ENCODE measurements at regions not wholly inside any gene's neighbourhood (a gene's known extent, or its start where the extent isn't known, plus 50 kb on each side); places are given as distances from the start of the nearest gene placed in this dataset.

GRCh38 chr10:94150541-94151184 lies 156.9 kb downstream of the PLCE1 start:
- Histone ChIP-seq H2AFZ (ENCODE audit: low read length) (no peak overlapping the region), H3K4me3 (replicated peaks in 1 of 3; ENCODE audit: insufficient read depth in 1 of 3, low read depth in 2 of 3, low read length in 3 of 3) (no peak overlapping the region), H3K27me3 (ENCODE audit: control insufficient read depth in 1 of 2, insufficient read depth in 2 of 2, low read length in 2 of 2) (peaks cover 0 to 3% of the 10 kb centered on the region in 2 experiments; a peak in 1 of 5 replicates), H3K4me1 (ENCODE audit: insufficient read depth, low read length) (no peaks in the 10 kb centered on the region), H3K27ac (ENCODE audit: extremely low read length, insufficient read depth, low read length) (no peak overlapping the region), H4K20me1 (ENCODE audit: insufficient read depth, low read length) (no peaks in the 10 kb centered on the region), H3K4me2 (ENCODE audit: low read depth, low read length) (no peak overlapping the region), H3K9me3 (ENCODE audit: low read length) (no peaks in the 10 kb centered on the region), H3K36me3 (replicated peaks in 1 of 2; ENCODE audit: control insufficient read depth in 1 of 2, insufficient read depth in 2 of 2, low read length in 2 of 2) (no peaks in the 10 kb centered on the region), H3K79me2 (ENCODE audit: insufficient read depth, low read length) (no peaks in the 10 kb centered on the region), H3K9ac (ENCODE audit: insufficient read depth, low read depth, low read length) (no peak overlapping the region)
- no peak for ATAC-seq
- intact Hi-C loops (cut with micrococcal nuclease; ENCODE audit: unreplicated experiment), result no loop called here
- POLR2A ChIA-PET, result no interaction called here
- FAIRE-seq, result no peak
- no peak for DNase-seq (ENCODE audit: low spot score)
- CTCF ChIA-PET (ENCODE audit: low intra/inter-chr PET ratio, low total read pairs), result no interaction called here
- in situ Hi-C loops (cut with HindIII; ENCODE audit: extremely low pct_ligation_motif_present, low pct_unique_long_range_greater_than_20kb), result no loop called here
- TF ChIP-seq MATR3 (CRISPR knock-in tag; IDR thresholded peaks at IDR 0.05), result no peak
- TF ChIP-seq ZKSCAN1 (IDR thresholded peaks at IDR 0.05; ENCODE audit: low read length), result no peak
- WGBS (ENCODE audit: low lambda C conversion rate), result 25% methylated on average over 1 of the region's 1 CpG
- BruUV-seq (replicated peaks), result no TSS peak

DNA sequence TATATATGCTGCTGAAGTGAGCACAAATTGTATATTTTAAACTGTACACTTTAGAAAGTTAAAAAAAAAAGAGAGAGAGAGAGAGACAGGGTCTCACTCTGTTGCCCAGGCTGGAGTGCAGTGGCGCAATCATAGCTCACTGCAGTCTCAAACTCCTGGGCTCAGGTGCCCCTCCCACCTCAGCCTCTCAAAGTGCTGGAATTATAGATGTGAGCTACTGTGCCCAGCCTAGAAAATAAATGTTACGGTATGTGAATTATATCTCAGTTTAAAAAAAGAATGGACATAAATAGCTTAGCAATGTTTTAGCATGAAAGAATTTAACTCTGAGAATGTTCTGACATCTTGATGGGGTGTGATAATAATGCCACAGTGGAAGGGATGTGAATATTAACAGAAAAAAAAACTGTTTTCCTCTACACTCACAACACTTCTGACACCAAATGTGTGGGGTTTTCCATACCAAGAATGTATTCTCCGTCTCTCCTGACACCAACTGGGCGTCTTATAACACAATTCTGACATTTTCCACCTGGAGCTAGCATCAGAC lies 162.1 kb downstream of the PLCE1 start:
- no peaks in the 10 kb centered on the region for H3K79me2 ChIP-seq (ENCODE audit: insufficient read depth, low read length)
- no peak overlapping the region for H3K4me2 ChIP-seq (ENCODE audit: low read depth, low read length)
- no peaks in the 10 kb centered on the region for H3K36me3 ChIP-seq (replicated peaks in 1 of 2; ENCODE audit: control insufficient read depth in 1 of 2, insufficient read depth in 2 of 2, low read length in 2 of 2)
- CTCF ChIA-PET (ENCODE audit: low intra/inter-chr PET ratio, low total read pairs), result no interaction called here
- no peak overlapping the region for H3K9ac ChIP-seq (ENCODE audit: insufficient read depth, low read depth, low read length)
- no peak for TF ChIP-seq ZSCAN29 (CRISPR knock-in tag; conservative IDR thresholded peaks at IDR 0.05)
- TF ChIP-seq ZBTB7A (CRISPR knock-in tag; IDR thresholded peaks at IDR 0.05), result no peak
- no peak for TF ChIP-seq XRCC5 (optimal IDR thresholded peaks at IDR 0.05; ENCODE audit: low read length)
- no peak for TF ChIP-seq KLF11 (CRISPR knock-in tag; IDR thresholded peaks at IDR 0.05)
- TF ChIP-seq HDAC2 (CRISPR knock-in tag; IDR thresholded peaks at IDR 0.05), result no peak
- in situ Hi-C loops (cut with HindIII; ENCODE audit: extremely low pct_ligation_motif_present, low pct_unique_long_range_greater_than_20kb), result no loop called here
- H3K27ac ChIP-seq (ENCODE audit: extremely low read length, insufficient read depth, low read length), result no peak overlapping the region
- POLR2A ChIA-PET, result no interaction called here
- intact Hi-C loops (cut with micrococcal nuclease; ENCODE audit: unreplicated experiment), result no loop called here
- H3K27me3 ChIP-seq (ENCODE audit: control insufficient read depth in 1 of 2, insufficient read depth in 2 of 2, low read length in 2 of 2), result no peaks in the 10 kb centered on the region
- no peak overlapping the region for H2AFZ ChIP-seq (ENCODE audit: low read length)
- DNase-seq (ENCODE audit: low spot score), result no peak
- WGBS (ENCODE audit: low lambda C conversion rate), result 74% methylated on average over 4 of the region's 4 CpGs
- FAIRE-seq, result no peak
- BruUV-seq (replicated peaks), result no TSS peak
- no peaks in the 10 kb centered on the region for H3K9me3 ChIP-seq (ENCODE audit: low read length)
- no peaks in the 10 kb centered on the region for H3K4me1 ChIP-seq (ENCODE audit: insufficient read depth, low read length)
- H4K20me1 ChIP-seq (ENCODE audit: insufficient read depth, low read length), result no peaks in the 10 kb centered on the region
- no peak for ATAC-seq
- no peak overlapping the region for H3K4me3 ChIP-seq (replicated peaks in 1 of 3; ENCODE audit: insufficient read depth in 1 of 3, low read depth in 2 of 3, low read length in 3 of 3)
